ENCODE measurements at regions not wholly inside any gene's neighbourhood (a gene's known extent, or its start where the extent isn't known, plus 50 kb on each side); places are given as distances from the start of the nearest gene placed in this dataset.

GRCh38 chr12:88993651-88994050, 358.6 kb downstream of the DUSP6 start:
- DNase-seq (ENCODE audit: low read depth) = peak; percentile 80
- H3K4me3 ChIP-seq (ENCODE audit: control insufficient read depth, low read depth, low read length) = no peak overlapping the region
- peak; percentile 60 for TF ChIP-seq CTCF (conservative IDR thresholded peaks at IDR 0.05; ENCODE audit: control insufficient read depth, insufficient read depth, low read depth, low read length)

- no peak overlapping the region for H3K4me3 ChIP-seq (ENCODE audit: control insufficient read depth, low read depth, low read length)
- no peak for TF ChIP-seq CTCF (conservative IDR thresholded peaks at IDR 0.05; ENCODE audit: control insufficient read depth, insufficient read depth, low read depth, low read length)
- no peak for DNase-seq (ENCODE audit: low read depth)
These were observed 366.2 kb downstream of the DUSP6 start for GRCh38 chr12:88986056-88986455.

GRCh38 chr12:88985631-88986030, 366.7 kb downstream of the DUSP6 start:
- no peak overlapping the region for H3K4me3 ChIP-seq (ENCODE audit: control insufficient read depth, low read depth, low read length)
- DNase-seq (ENCODE audit: low read depth) = no peak
- no peak for TF ChIP-seq CTCF (conservative IDR thresholded peaks at IDR 0.05; ENCODE audit: control insufficient read depth, insufficient read depth, low read depth, low read length)

- TF ChIP-seq CTCF (conservative IDR thresholded peaks at IDR 0.05; ENCODE audit: control insufficient read depth, insufficient read depth, low read depth, low read length) = no peak
- no peak overlapping the region for H3K4me3 ChIP-seq (ENCODE audit: control insufficient read depth, low read depth, low read length)
- no peak for DNase-seq (ENCODE audit: low read depth)
These were observed 367.3 kb downstream of the DUSP6 start for GRCh38 chr12:88985011-88985410.

GRCh38 chr12:88982694-88983093, 369.6 kb downstream of the DUSP6 start:
- no peak overlapping the region for H3K4me3 ChIP-seq (ENCODE audit: control insufficient read depth, low read depth, low read length)
- DNase-seq (ENCODE audit: low read depth) = no peak
- no peak for TF ChIP-seq CTCF (conservative IDR thresholded peaks at IDR 0.05; ENCODE audit: control insufficient read depth, insufficient read depth, low read depth, low read length)

- no peak overlapping the region for H3K4me3 ChIP-seq (ENCODE audit: control insufficient read depth, low read depth, low read length)
- no peak for DNase-seq (ENCODE audit: low read depth)
- TF ChIP-seq CTCF (conservative IDR thresholded peaks at IDR 0.05; ENCODE audit: control insufficient read depth, insufficient read depth, low read depth, low read length) = no peak
These were observed 375.2 kb downstream of the DUSP6 start for GRCh38 chr12:88977115-88977514.

GRCh38 chr12:88973998-88974397, 378.3 kb downstream of the DUSP6 start:
- DNase-seq (ENCODE audit: low read depth) = no peak
- TF ChIP-seq CTCF (conservative IDR thresholded peaks at IDR 0.05; ENCODE audit: control insufficient read depth, insufficient read depth, low read depth, low read length) = no peak
- H3K4me3 ChIP-seq (ENCODE audit: control insufficient read depth, low read depth, low read length) = no peak overlapping the region

All from fibroblast of mammary gland (primary cell).